ENCODE measurements at regions not wholly inside any gene's neighbourhood (a gene's known extent, or its start where the extent isn't known, plus 50 kb on each side); places are given as distances from the start of the nearest gene placed in this dataset.

DNA sequence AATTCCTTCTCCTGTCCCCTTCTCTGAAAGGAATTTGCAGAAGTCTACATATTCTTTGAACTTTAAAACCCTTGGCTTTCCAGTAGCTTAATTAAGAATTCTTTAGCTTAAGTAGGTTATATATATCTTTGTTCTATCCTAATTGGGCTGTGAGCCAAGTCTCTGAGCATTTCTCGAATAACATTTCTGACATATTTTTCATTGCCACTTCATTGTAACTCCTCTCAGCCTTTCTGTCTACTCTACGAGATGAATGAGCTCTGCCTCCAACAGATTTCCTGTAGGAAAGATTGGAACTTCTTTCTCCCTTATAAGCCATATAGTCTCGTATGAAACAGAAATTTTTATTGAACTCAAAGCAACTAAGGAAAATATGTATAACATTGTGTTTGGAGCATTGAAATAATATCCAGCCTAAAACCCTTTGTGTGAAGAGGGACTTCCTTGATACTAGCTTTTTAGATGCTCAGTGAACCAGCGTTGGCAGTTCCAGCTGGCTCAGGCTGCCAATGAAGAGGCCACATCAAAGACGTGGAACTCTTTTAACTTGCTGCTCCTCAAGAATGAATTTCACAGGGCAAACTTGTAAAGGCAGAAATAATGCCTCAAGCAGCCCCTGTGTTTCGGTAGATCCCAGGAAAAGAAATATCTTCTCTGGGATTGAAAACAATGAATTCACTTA lies 87.7 kb upstream of the NOX3 start:
- TF ChIP-seq POLR2A (IDR thresholded peaks at IDR 0.05) (no peak), POLR2AphosphoS5 (IDR thresholded peaks at IDR 0.05) (no peak), EP300 (IDR thresholded peaks at IDR 0.05) (no peak)

Measured in stomach (tissue), 4 donors.